GM23338 (cell line): ENCODE measurements at regions not wholly inside any gene's neighbourhood (a gene's known extent, or its start where the extent isn't known, plus 50 kb on each side); places are given as distances from the start of the nearest gene placed in this dataset.

Experiments
- ATAC-seq: fragments of 200-7000 bp; cut with Tn5 transposase; 3 replicates; pipeline ENCODE4 v1.9.1; 2020
- DNase-seq: peaks from one replicate; pipeline ENCODE4 v3.0.0-alpha.2; 2015; ENCODE audit warnings: low spot score
- H2AFZ ChIP-seq: fragments of 200-600 bp; sonication (generic); 2 replicates; pipeline ENCODE4 v1.8.0; 2016; ENCODE audit warnings: antibody characterized with exemption, mild to moderate bottlenecking, moderate library complexity
- H3F3A ChIP-seq: fragments of 200-600 bp; sonication (generic); replicated peaks from 2 replicates; pipeline ENCODE4 v1.8.0; 2017; ENCODE audit warnings: antibody characterized with exemption, mixed run types, low read depth
- H3K27ac ChIP-seq: fragments of 200-600 bp; sonication (generic); 2 replicates; pipeline ENCODE4 v1.6.1; 2016; ENCODE audit warnings: low read depth
- H3K27me3 ChIP-seq: fragments of 200-600 bp; sonication (generic); 2 replicates; pipeline ENCODE4 v1.8.0; 2016; ENCODE audit warnings: mild to moderate bottlenecking, mixed run types, moderate library complexity; ENCODE audit not compliant: insufficient read depth
- H3K36me3 ChIP-seq: fragments of 200-600 bp; sonication (generic); 2 replicates; pipeline ENCODE4 v1.8.0; 2016; ENCODE audit warnings: mild to moderate bottlenecking; ENCODE audit not compliant: insufficient read depth
- H3K4me1 ChIP-seq: fragments of 200-600 bp; sonication (generic); 2 replicates; pipeline ENCODE4 v1.8.0; 2016; ENCODE audit warnings: mild to moderate bottlenecking, moderate library complexity; ENCODE audit not compliant: insufficient read depth
- H3K4me2 ChIP-seq: fragments of 200-600 bp; sonication (generic); 2 replicates; pipeline ENCODE4 v1.7.1; 2017; ENCODE audit warnings: mixed run types
- H3K4me3 ChIP-seq: fragments of 200-600 bp; sonication (generic); 2 replicates; pipeline ENCODE4 v1.6.1; 2016; ENCODE audit warnings: mixed run types
- H3K79me2 ChIP-seq: fragments of 200-600 bp; sonication (generic); replicated peaks from 2 replicates; pipeline ENCODE4 v1.8.0; 2017; ENCODE audit warnings: mild to moderate bottlenecking; ENCODE audit not compliant: insufficient read depth
- H3K9me2 ChIP-seq: fragments of 200-600 bp; sonication (generic); 2 replicates; pipeline ENCODE4 v1.8.0; 2017; ENCODE audit not compliant: insufficient read depth
- H4K20me1 ChIP-seq: fragments of 200-600 bp; sonication (generic); replicated peaks from 2 replicates; pipeline ENCODE4 v1.8.0; 2017; ENCODE audit warnings: mild to moderate bottlenecking; ENCODE audit not compliant: insufficient read depth
- H3K27ac Mint-ChIP-seq: 2 replicates; pipeline ENCODE4 v1.8.0; 2020; ENCODE audit warnings: inconsistent platforms, mild to moderate bottlenecking, moderate library complexity, mixed read lengths
- H3K27me3 Mint-ChIP-seq: 3 replicates; pipeline ENCODE4 v1.8.0; 2022; ENCODE audit warnings: low read depth, mild to moderate bottlenecking, moderate library complexity, mixed read lengths, inconsistent platforms; ENCODE audit not compliant: insufficient read depth, poor library complexity
- H3K36me3 Mint-ChIP-seq: 3 replicates; pipeline ENCODE4 v1.8.0; 2021; ENCODE audit warnings: low read depth, mild to moderate bottlenecking, inconsistent platforms, moderate library complexity, mixed read lengths
- H3K4me1 Mint-ChIP-seq: 3 replicates; pipeline ENCODE4 v1.8.0; 2020; ENCODE audit warnings: mild to moderate bottlenecking, inconsistent platforms, mixed read lengths
- H3K4me3 Mint-ChIP-seq: 3 replicates; pipeline ENCODE4 v1.8.0; 2021; ENCODE audit warnings: moderate library complexity, mild to moderate bottlenecking, inconsistent platforms, mixed read lengths
- H3K9me3 Mint-ChIP-seq: 3 replicates; pipeline ENCODE4 v1.8.0; 2020; ENCODE audit warnings: moderate library complexity, mild to moderate bottlenecking, inconsistent platforms, mixed read lengths
- CREB1 ChIP-seq: fragments of 250-450 bp; sonication (Bioruptor Pico); IDR thresholded peaks from 2 replicates; pipeline ENCODE4 v1.5.0; 2020; ENCODE audit warnings: low read depth, mild to moderate bottlenecking, moderate library complexity
- ETS1 ChIP-seq: IDR thresholded peaks from 2 replicates; pipeline ENCODE4 v1.6.1; 2016; ENCODE audit warnings: antibody characterized with exemption
- EZH2 ChIP-seq: fragments of 200-600 bp; sonication (generic); IDR thresholded peaks from one replicate; pipeline ENCODE4 v1.8.0; 2017; ENCODE audit warnings: antibody characterized with exemption, mild to moderate bottlenecking, low read depth; ENCODE audit not compliant: unreplicated experiment
- EZH2phosphoT487 ChIP-seq: fragments of 200-600 bp; sonication (generic); IDR thresholded peaks from one replicate; pipeline ENCODE4 v1.8.1; 2018; ENCODE audit warnings: antibody characterized with exemption; ENCODE audit not compliant: unreplicated experiment
- JUNB ChIP-seq: IDR thresholded peaks from one replicate; pipeline ENCODE4 v1.6.1; 2016; ENCODE audit warnings: antibody characterized with exemption; ENCODE audit not compliant: unreplicated experiment
- POLR2AphosphoS5 ChIP-seq: IDR thresholded peaks from 2 replicates; pipeline ENCODE4 v1.6.1; 2016; ENCODE audit warnings: antibody characterized with exemption, low read depth
- REST ChIP-seq: IDR thresholded peaks from one replicate; pipeline ENCODE4 v1.6.1; 2018; ENCODE audit warnings: antibody characterized with exemption; ENCODE audit not compliant: unreplicated experiment
- STAT1 ChIP-seq: IDR thresholded peaks from one replicate; pipeline ENCODE4 v1.6.1; 2016; ENCODE audit warnings: antibody characterized with exemption; ENCODE audit not compliant: unreplicated experiment
- ZNF114 ChIP-seq: fragments of 250-450 bp; sonication (Bioruptor Pico); IDR thresholded peaks from 2 replicates; pipeline ENCODE4 v1.5.0; 2020; ENCODE audit warnings: mild to moderate bottlenecking, moderate library complexity
- ZNF331 ChIP-seq: fragments of 250-450 bp; sonication (Bioruptor Pico); IDR thresholded peaks from 2 replicates; pipeline ENCODE4 v1.5.0; 2020; ENCODE audit warnings: low read depth, mild to moderate bottlenecking, moderate library complexity
- ZNF462 ChIP-seq: fragments of 250-450 bp; sonication (Bioruptor Pico); IDR thresholded peaks from 2 replicates; pipeline ENCODE4 v1.5.0; 2020; ENCODE audit warnings: mild to moderate bottlenecking, moderate library complexity

GRCh38 chr13:33679658-33680012 lies 138.3 kb upstream of the RFC3 start:
- H3K27ac Mint-ChIP-seq, result no peak overlapping the region; the same call in 1 of the 2 replicates
- H3K4me3 Mint-ChIP-seq, result no peak overlapping the region
- Histone ChIP-seq H3F3A (no peaks in the 10 kb centered on the region), H4K20me1 (no peaks in the 10 kb centered on the region), H3K4me1 (no peaks in the 10 kb centered on the region), H3K79me2 (no peaks in the 10 kb centered on the region), H3K4me3 (no peak overlapping the region), H2AFZ (no peak overlapping the region), H3K4me2 (no peak overlapping the region), H3K9me2 (0 out of 2 replicates have a peak, but pooled peaks cover 3% of the 10 kb centered on the region), H3K27ac (no peak overlapping the region), H3K27me3 (no peaks in the 10 kb centered on the region), H3K36me3 (no peaks in the 10 kb centered on the region)
- peaks cover 22% of the 10 kb centered on the region for H3K9me3 Mint-ChIP-seq
- ATAC-seq (no peak), DNase-seq (no peak)
- TF ChIP-seq ZNF114 (CRISPR knock-in tag) (no peak), ZNF331 (no peak), STAT1 (no peak), EZH2phosphoT487 (no peak), CREB1 (CRISPR knock-in tag) (no peak), POLR2AphosphoS5 (no peak), EZH2 (no peak), REST (no peak), JUNB (no peak), ETS1 (no peak), ZNF462 (CRISPR knock-in tag) (no peak)
- H3K27me3 Mint-ChIP-seq, result peaks cover 4% of the 10 kb centered on the region
- H3K36me3 Mint-ChIP-seq, result peaks cover 14% of the 10 kb centered on the region
- H3K4me1 Mint-ChIP-seq, result peaks cover 6% of the 10 kb centered on the region
